Psoas muscle (tissue), 7 donors: ENCODE measurements at regions not wholly inside any gene's neighbourhood (a gene's known extent, or its start where the extent isn't known, plus 50 kb on each side); places are given as distances from the start of the nearest gene placed in this dataset.

ENCODE experiments used
- ATAC-seq, 4 donors: fragments of 200-7000 bp; cut with Tn5 transposase; one replicate each; pipeline ENCODE4 v1.9.1; 2020; ENCODE audit warnings: moderate library complexity in 3 of 4, mild to moderate bottlenecking in 2 of 4
- DNase-seq, 2 donors: peaks; one replicate each; pipeline ENCODE4 v3.0.0-alpha.2; 2020
- H3K27ac ChIP-seq: fragments of 200-600 bp; one replicate; pipeline ENCODE4 v1.8.0; 2022
- H3K27me3 ChIP-seq, 3 donors: fragments of 200-600 bp in 1 of 3; one replicate each; pipeline versions ENCODE4 v1.6.1 to v1.8.0; 2013 to 2022; ENCODE audit warnings: low read length in 2 of 3, mild to moderate bottlenecking in 2 of 3, moderate library complexity in 1 of 3; ENCODE audit not compliant: insufficient read depth in 3 of 3
- H3K36me3 ChIP-seq, 2 donors: fragments of 200-600 bp in 1 of 2; one replicate each; pipeline versions ENCODE4 v1.6.1 to v1.8.0; 2013 to 2022; ENCODE audit warnings: low read depth in 1 of 2, mild to moderate bottlenecking in 1 of 2, moderate library complexity in 1 of 2; ENCODE audit not compliant: insufficient read depth in 1 of 2
- H3K4me1 ChIP-seq: fragments of 200-600 bp; one replicate; pipeline ENCODE4 v1.8.0; 2022
- H3K4me3 ChIP-seq: fragments of 200-600 bp; one replicate; pipeline ENCODE4 v1.8.0; 2022; ENCODE audit warnings: mild to moderate bottlenecking
- H3K9me3 ChIP-seq: fragments of 200-600 bp; one replicate; pipeline ENCODE4 v1.8.0; 2022
- CTCF ChIP-seq: fragments of 200-600 bp; IDR thresholded peaks from one replicate; pipeline ENCODE4 v1.8.0; 2022; ENCODE audit warnings: antibody characterized with exemption
- WGBS, 3 donors: extraction: QIAGEN DNeasy Blood & Tissue Kit; methylation state at CpG; one replicate each; pipeline versions ENCODE4 v1.1.6 to v1.1.7; 2013; 5-methylcytosine and 5-hydroxymethylcytosine counted together
- intact Hi-C, 2 donors: fragments of 100-400 bp; cut with DNase I; formaldehyde crosslinking; loops; one replicate each; pipeline versions ENCODE4 v1.11.0 to v1.14.2; 2022
- donor health status: healthy with polysubstance abuse.
- donor health status: DM: no; HTN: no; CAD: no; lungs with moderate emphysema.
- donor health status: Bipolar disorder and iron deficiency.
- donor health status: healthy.
- donor health status: DM: yes; HTN: yes; CAD: no.
- donor health status: DM: no; HTN: no; CAD: no.
- donor health status: DM: yes; HTN: yes; CAD: no.

- ATAC-seq (no peak), DNase-seq (no peak)
- H3K4me3 ChIP-seq, result no peak overlapping the region
- no peak overlapping the region for H3K27ac ChIP-seq
- H3K27me3 ChIP-seq, result no peaks in the 10 kb centered on the region
- intact Hi-C loops, result no loop called here
- peaks cover 23% of the 10 kb centered on the region for H3K4me1 ChIP-seq
- H3K9me3 ChIP-seq, result no peaks in the 10 kb centered on the region
- WGBS, 3 donors, result 89 to 91% (median 90%) methylated on average over 4 of the region's 4 CpGs
- H3K36me3 ChIP-seq, result no peaks in the 10 kb centered on the region
- no peak for TF ChIP-seq CTCF
These were observed 416.1 kb downstream of the QKI start for GRCh38 chr6:163830641-163831040.

GRCh38 chr6:163828038-163828795 lies 413.7 kb downstream of the QKI start:
- intact Hi-C loops, result loop anchor here in 1 of 2 donors (10.0 kb wide), 1 partner anchor 277 kb away; no protein-coding TSS in a partner anchor
- no peaks in the 10 kb centered on the region for H3K9me3 ChIP-seq
- WGBS, 3 donors, result 47 to 64% (median 48%) methylated on average over 14 of the region's 14 CpGs

GRCh38 chr6:163827143-163827542 lies 412.6 kb downstream of the QKI start:
- WGBS, 3 donors, result 18 to 38% (median 22%) methylated on average over 2 of the region's 2 CpGs
- no peaks in the 10 kb centered on the region for H3K36me3 ChIP-seq
- peaks cover 23% of the 10 kb centered on the region for H3K4me1 ChIP-seq
- intact Hi-C loops, result loop anchor here in 1 of 2 donors (10.0 kb wide), 1 partner anchor 278 kb away; no protein-coding TSS in a partner anchor
- H3K27ac ChIP-seq, result peak overlapping the region; percentile 25
- no peak overlapping the region for H3K4me3 ChIP-seq
- H3K9me3 ChIP-seq, result no peaks in the 10 kb centered on the region
- no peaks in the 10 kb centered on the region for H3K27me3 ChIP-seq
- DNase-seq (no peak), ATAC-seq (peak in 2 of 4 donors; percentile 33 to 34)
- TF ChIP-seq CTCF, result no peak

More at GRCh38 chr6:163828038-163828795, 413.7 kb downstream of the QKI start:
- no peaks in the 10 kb centered on the region for H3K36me3 ChIP-seq
- H3K4me1 ChIP-seq, result peaks cover 23% of the 10 kb centered on the region
- H3K27me3 ChIP-seq, result no peaks in the 10 kb centered on the region
- H3K27ac ChIP-seq, result peak overlapping the region; percentile 25
- no peak overlapping the region for H3K4me3 ChIP-seq
- ATAC-seq, result peak; percentile 73 to 92 (median 81)
- DNase-seq, result peak; percentile 61 to 72
- no peak for TF ChIP-seq CTCF

GRCh38 chr6:163826629-163827028 lies 412.1 kb downstream of the QKI start:
- 68 to 89% (median 71%) methylated on average over 8 of the region's 8 CpGs for WGBS, 3 donors
- intact Hi-C loops, result loop anchor here in 1 of 2 donors (10.0 kb wide), 1 partner anchor 278 kb away; no protein-coding TSS in a partner anchor
- peaks cover 24% of the 10 kb centered on the region for H3K4me1 ChIP-seq
- no peaks in the 10 kb centered on the region for H3K27me3 ChIP-seq
- no peak overlapping the region for H3K4me3 ChIP-seq
- no peak for DNase-seq
- H3K36me3 ChIP-seq, result no peaks in the 10 kb centered on the region
- ATAC-seq, result peak in 3 of 4 donors; percentile 50 to 64 (median 56)
- H3K9me3 ChIP-seq, result no peaks in the 10 kb centered on the region
- H3K27ac ChIP-seq, result no peak overlapping the region
- TF ChIP-seq CTCF, result no peak
